ENCODE measurements at regions not wholly inside any gene's neighbourhood (a gene's known extent, or its start where the extent isn't known, plus 50 kb on each side); places are given as distances from the start of the nearest gene placed in this dataset.
"Not testable (repeated sequence)": the region's sequence is repeated elsewhere in the genome, so short reads cannot be mapped to it uniquely, and the experiment has no call there.

GRCh38 chr18:62442391-62442790, 80.4 kb upstream of the ZCCHC2 start:
- FAIRE-seq (no peak), DNase-seq (ENCODE audit: low spot score) (no peak)

DNA sequence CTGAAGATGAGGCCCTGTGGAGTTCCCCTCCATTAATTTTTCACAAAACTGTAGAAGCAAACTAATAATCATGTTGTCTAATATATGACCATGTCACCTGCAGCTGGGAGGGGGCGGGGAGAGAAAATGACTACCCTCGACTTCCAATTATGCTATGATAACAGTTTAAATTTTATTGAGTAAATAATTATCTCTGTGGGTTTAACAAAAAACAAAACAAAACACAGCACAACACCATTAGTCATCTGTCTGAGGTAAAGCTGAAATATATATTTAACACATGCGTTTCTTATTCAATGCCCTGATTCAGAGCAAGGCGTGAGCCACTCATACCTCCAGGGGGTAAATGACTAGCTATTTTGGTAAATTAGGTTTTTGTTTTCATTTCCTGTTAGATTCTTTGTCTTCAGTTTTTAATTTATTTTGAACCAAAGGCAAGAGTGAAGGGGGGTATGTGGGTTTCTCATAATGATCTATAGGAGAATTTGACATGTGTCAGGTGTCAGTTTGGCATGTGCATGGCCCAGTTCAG, 77.4 kb upstream of the ZCCHC2 start:
- no peak for FAIRE-seq
- no peak for DNase-seq (ENCODE audit: low spot score)

DNA sequence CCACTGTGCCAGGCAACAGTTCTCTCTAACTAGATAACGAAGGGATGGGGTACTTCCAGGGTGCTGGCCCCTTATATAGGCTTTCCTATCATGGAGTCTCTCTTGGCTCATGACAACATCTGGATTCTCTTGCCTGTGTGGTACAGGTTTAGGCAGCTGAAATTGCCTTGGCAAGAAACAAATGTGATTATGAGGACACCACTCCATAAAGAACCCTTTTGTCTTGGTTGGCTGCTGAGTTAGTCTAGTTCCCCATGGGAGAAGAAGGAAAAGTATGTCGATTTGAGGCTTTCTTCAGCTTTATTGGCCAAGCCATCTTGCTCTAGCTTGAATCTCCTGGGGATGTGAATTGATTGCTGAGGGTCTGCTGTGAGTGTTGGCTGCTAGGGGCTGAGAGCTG, 76.3 kb upstream of the ZCCHC2 start:
- DNase-seq (ENCODE audit: low spot score) (no peak), FAIRE-seq (no peak)

GRCh38 chr18:62447652-62448051, 75.2 kb upstream of the ZCCHC2 start:
- DNase-seq (ENCODE audit: low spot score) (no peak), FAIRE-seq (no peak)

DNA sequence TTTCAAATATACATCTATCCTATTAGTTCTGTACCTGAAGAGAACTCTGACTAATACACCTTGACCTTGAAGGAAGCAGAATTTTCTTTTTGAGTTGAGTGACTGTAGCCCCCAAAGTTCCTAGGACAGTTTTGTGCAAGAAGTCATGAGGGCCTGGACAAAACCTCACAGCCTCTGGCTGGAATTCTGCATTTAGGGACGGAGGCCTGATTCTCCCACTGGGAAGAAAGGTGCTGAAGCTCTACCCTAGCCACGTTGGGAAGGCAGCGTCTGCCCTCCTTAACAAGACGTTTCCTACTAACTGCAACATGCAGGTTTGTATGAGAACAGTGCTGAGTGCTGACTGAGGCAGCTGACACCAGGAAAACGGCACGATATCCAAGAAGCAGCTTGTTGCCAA, 74.4 kb upstream of the ZCCHC2 start:
- no peak for DNase-seq (ENCODE audit: low spot score)
- no peak for FAIRE-seq

DNA sequence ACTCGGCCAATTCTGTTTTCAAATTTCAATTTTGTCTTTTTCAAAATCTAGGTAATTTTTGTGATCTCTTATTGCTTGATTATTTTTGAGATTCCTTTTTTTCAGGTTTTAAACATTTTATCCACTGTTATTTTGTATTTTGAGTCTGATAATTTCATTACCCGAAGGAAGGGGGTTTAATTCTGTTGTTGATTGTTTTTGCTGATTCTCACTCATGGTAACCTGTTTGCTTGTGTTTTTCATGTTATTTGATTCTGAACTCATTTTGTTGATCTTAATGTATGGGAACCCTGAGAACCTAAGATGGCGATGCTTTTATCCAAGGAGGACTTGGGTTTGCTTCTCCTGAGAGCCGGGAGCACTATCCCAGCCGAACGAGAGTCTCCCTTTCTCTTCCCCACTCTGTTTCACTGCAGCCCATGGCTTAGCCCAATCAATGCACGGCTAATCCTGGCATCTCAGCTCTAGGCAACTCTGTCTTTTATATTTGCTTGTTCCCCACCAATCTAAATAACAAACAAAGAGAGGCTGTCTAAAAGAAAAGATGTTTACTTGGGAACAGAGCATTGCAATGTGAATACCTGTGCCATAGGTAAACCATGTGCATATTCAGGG, 73.2 kb upstream of the ZCCHC2 start:
- FAIRE-seq, result no peak
- DNase-seq (ENCODE audit: low spot score), result no peak

- no peak for DNase-seq (ENCODE audit: low spot score)
- no peak for FAIRE-seq
Observed at GRCh38 chr18:62450175-62450545, 72.7 kb upstream of the ZCCHC2 start.

GRCh38 chr18:62450546-62451410, 72.0 kb upstream of the ZCCHC2 start:
- peak; percentile 80 for DNase-seq (ENCODE audit: low spot score)
- no peak for FAIRE-seq

GRCh38 chr18:62452280-62452831, 70.5 kb upstream of the ZCCHC2 start:
- no peak for DNase-seq (ENCODE audit: low spot score)
- no peak for FAIRE-seq

DNA sequence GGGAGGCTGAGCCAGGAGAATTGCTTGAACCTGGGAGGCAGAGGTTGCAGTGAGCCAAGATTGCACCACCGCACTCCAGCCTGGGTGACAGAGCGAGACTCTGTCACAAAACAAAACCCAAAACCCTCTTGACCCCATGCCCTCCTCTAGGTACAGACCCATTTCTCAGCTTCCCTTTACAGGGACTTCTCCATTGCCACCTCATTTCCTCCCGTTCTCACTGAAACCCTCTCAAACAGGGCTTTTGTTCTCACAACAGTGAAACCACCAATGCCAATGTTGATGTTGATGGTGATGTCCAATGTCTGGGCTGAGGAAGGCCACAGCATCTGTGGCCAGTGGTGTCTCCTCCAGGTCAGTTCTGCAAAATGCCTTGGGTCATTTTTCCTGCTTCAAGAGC, 69.0 kb upstream of the ZCCHC2 start:
- DNase-seq (ENCODE audit: low spot score) (no peak), FAIRE-seq (no peak)

DNA sequence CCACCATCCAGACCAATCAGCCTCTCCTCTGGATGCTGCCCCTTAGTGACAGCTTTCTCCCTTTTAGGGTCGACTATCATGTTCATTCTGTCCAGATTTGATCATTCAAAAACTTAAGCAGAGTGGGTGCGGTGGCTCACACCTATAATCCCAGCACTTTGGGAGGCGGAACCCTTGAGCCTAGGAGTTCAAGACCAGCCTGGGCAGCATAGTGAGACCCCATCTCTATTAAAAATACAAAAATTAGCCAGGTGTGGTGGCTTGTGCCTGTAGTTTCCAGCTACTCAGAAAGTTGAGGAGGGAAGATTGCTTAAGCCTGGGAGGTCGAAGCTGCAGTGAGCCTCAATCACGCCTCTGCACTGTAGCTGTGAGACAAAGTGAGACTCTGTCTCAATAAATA, 68.3 kb upstream of the ZCCHC2 start:
- DNase-seq (ENCODE audit: low spot score) (no peak), FAIRE-seq (no peak)

DNA sequence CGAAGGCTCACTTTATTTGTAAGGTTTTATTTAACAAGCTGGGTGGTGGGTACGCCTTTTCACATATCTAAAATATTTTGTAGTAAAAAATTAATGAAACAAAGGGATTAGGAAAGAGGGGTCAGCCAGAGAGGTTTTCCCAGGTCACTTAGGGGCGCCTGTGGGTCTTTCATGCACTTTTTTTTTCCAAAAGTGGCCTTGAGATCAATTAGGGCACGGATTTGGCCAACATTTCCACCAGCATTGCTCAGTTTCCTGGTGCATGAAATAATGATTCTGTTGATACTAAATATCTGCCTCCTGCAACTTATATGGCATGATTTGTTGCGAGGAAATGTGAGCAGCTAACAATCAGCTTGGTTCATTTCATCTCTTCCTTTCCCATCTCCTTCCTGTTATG, 67.6 kb upstream of the ZCCHC2 start:
- FAIRE-seq, result no peak
- no peak for DNase-seq (ENCODE audit: low spot score)

DNA sequence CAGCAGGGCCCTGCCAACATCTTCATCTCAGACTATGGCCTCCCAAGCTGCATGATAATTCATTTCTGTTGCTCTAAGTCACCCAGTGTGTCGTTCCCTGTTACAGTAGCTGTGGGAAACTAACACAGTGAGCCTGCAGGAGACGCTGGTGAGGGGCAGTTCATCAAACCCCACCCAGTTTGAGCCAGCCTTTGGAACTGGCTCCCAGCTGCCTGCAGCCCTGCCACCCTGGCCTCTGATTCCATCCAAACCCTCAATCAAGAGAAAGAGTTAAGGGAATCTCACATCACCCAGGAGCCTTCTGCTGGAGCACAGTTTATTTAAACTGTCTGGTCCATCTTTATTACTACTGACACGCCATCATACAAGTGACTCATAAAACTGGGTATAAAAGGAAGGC, 64.9 kb upstream of the ZCCHC2 start:
- FAIRE-seq (no peak), DNase-seq (ENCODE audit: low spot score) (no peak)

DNA sequence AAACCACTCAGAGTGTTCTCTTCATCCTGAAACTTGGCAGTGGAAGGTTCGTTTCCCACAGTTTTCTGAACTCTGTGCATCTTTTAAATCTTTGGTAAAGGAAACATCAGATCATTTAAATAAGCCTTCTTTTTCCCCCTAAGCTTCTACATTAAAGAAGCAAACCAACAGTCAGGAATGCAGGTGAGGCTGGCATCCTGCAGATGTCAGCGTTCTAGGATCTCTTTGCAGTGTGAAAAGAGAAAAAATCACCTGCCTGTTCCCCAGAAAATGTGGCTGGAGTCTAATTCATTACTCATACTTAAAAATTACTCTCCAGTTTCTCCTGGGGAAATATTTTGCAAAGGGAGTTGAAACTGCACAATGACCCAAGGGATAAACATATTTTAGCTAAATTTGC, 64.5 kb upstream of the ZCCHC2 start:
- DNase-seq (ENCODE audit: low spot score), result no peak
- FAIRE-seq, result no peak

DNA sequence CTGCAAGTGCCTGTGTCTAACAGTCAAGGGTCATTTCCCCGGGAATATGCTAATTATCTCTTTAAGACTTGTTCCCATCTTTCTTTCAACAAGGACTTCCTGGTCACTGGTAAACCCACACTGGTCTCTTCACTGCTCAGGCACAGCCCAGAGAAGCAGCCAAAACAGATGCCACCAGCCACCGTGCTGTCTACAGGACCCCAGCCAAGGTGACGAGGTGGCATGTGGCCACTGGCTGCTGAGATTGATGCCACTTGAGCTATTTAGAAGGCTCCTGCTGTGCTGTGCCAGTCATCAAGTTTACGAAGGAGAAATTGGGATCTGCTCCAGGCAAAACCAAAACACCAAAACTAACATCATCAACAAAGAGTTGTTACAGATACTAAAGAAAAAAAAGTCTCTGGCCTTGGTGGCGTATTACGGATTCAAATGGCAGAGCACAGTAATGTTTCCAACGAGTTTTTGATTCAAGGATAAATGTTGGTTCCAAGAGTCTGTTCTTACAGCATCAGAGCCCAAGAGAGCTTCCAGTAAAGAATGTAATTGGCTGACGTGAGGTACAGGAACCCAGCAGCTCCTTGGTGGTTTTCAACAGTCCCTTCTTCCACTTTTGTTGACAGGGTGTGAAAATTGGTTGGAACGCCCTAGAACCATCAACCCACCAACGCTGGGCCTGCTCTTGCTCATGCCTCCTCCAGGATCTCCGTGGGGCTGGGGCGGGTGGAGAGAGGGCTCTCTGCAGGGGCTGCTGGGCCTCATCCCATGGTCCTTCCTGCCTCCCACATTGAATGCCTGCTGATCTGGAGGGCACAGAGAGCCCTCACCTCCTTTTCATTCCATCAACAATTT, 63.7 kb upstream of the ZCCHC2 start:
- FAIRE-seq, result no peak

DNA sequence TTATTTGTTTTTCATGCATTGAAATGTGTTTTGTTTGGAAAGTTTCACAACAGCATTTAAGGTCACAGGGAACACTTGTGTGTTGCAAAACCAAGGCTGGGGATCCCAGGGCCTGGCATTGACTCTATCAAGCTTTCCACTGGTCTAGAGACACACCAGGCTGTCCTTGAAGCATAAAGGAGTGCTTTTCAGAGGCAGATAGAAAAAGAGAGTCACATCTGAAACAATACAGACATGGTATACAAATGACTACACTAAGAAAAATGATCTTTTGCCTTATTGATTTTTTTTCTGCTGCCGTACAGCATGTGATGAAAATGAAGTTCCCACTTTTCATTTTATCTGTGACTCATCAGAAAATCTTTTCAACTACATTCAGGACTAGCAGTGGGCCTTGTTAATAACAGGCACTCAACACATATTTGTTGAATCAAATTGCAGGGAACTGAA, 61.9 kb upstream of the ZCCHC2 start:
- no peak for FAIRE-seq
- DNase-seq (ENCODE audit: low spot score), result no peak

More for the DNA sequence above, 63.7 kb upstream of the ZCCHC2 start:
- DNase-seq (ENCODE audit: low spot score), result no peak

GRCh38 chr18:62461591-62461990, 61.2 kb upstream of the ZCCHC2 start:
- DNase-seq (ENCODE audit: low spot score), result no peak
- FAIRE-seq, result no peak

DNA sequence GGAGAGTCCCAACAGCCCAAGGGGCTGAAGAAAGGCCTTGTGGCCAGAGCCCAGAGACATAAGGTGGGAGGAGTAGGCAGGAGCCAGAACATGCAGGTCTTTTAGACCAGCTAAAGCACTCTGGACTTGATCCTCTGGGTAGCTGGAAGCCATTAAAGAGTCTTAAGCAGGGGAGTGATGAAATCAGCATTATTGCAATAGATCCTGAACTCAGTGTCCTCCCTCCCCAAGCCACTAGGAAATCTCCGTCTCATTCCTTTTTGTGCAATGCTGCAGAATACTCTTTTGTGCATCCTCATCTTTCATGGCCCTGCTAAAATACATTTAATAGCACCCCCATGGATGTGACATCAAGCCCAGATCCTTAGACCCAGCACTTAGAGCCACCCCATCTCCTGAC, 58.6 kb upstream of the ZCCHC2 start:
- no peak for DNase-seq (ENCODE audit: low spot score)
- FAIRE-seq, result no peak

GRCh38 chr18:62469131-62469530, 53.7 kb upstream of the ZCCHC2 start:
- not testable (repeated sequence) for DNase-seq (ENCODE audit: low spot score); FAIRE-seq

Measured in urothelium cell line (cell line).